Activated T-cell treated with anti-CD3 and anti-CD28 coated beads, Interleukin-2, amount 50 U/mL, for 72 hours (primary cell): ENCODE measurements at regions not wholly inside any gene's neighbourhood (a gene's known extent, or its start where the extent isn't known, plus 50 kb on each side); places are given as distances from the start of the nearest gene placed in this dataset.
A peak's percentile ranks its signal among the peaks of the same experiment; 100 is the strongest.

ENCODE experiments used
- ATAC-seq, 2 donors: fragments of 150-1000 bp; cut with Tn5 transposase; replicated peaks in 1 of 2; 2 replicates each; pipeline ENCODE4 v1.10.0; 2021; ENCODE audit warnings: moderate library complexity in 2 of 2, mild to moderate bottlenecking in 1 of 2
- DNase-seq, 2 donors: peaks; one replicate each; pipeline ENCODE4 v3.0.0; 2021 to 2022; ENCODE audit warnings: mixed read lengths in 1 of 2
- H3K27ac Mint-ChIP-seq: one replicate; pipeline ENCODE4 v1.8.0; 2022; ENCODE audit warnings: mild to moderate bottlenecking, moderate library complexity, mixed read lengths
- H3K27me3 Mint-ChIP-seq: one replicate; pipeline ENCODE4 v1.8.0; 2022; ENCODE audit warnings: low read depth, mixed read lengths
- H3K36me3 Mint-ChIP-seq, 2 donors: one replicate each; pipeline ENCODE4 v1.8.0; 2022; ENCODE audit warnings: mixed read lengths in 2 of 2, mild to moderate bottlenecking in 1 of 2; ENCODE audit not compliant: insufficient read depth in 2 of 2
- H3K4me1 Mint-ChIP-seq: one replicate; pipeline ENCODE4 v1.8.0; 2022; ENCODE audit warnings: low read depth, mixed read lengths
- H3K4me3 Mint-ChIP-seq, 2 donors: one replicate each; pipeline ENCODE4 v1.8.0; 2022; ENCODE audit warnings: mild to moderate bottlenecking in 2 of 2, mixed read lengths in 2 of 2, moderate library complexity in 2 of 2
- H3K9me3 Mint-ChIP-seq, 2 donors: one replicate each; pipeline ENCODE4 v1.8.0; 2022; ENCODE audit warnings: mixed read lengths in 2 of 2

GRCh38 chr5:168195110-168195509 is 96.3 kb upstream of the WWC1 start:
- no peak overlapping the region for H3K4me3 Mint-ChIP-seq
- DNase-seq, result no peak
- H3K27me3 Mint-ChIP-seq, result no peaks in the 10 kb centered on the region
- no peak overlapping the region for H3K27ac Mint-ChIP-seq
- H3K9me3 Mint-ChIP-seq, result no peaks in the 10 kb centered on the region
- H3K4me1 Mint-ChIP-seq, result no peaks in the 10 kb centered on the region
- H3K36me3 Mint-ChIP-seq, result no peaks in the 10 kb centered on the region
- ATAC-seq, result no peak

- H3K4me3 Mint-ChIP-seq, result no peak overlapping the region
- no peaks in the 10 kb centered on the region for H3K9me3 Mint-ChIP-seq
- ATAC-seq (no peak), DNase-seq (no peak)
- no peaks in the 10 kb centered on the region for H3K4me1 Mint-ChIP-seq
- H3K36me3 Mint-ChIP-seq, result no peaks in the 10 kb centered on the region
- H3K27ac Mint-ChIP-seq, result no peak overlapping the region
- no peaks in the 10 kb centered on the region for H3K27me3 Mint-ChIP-seq
Measured at GRCh38 chr5:168198359-168198758, 93.1 kb upstream of the WWC1 start.

- no peaks in the 10 kb centered on the region for H3K4me1 Mint-ChIP-seq
- DNase-seq (no peak), ATAC-seq (no peak)
- no peak overlapping the region for H3K27ac Mint-ChIP-seq
- H3K4me3 Mint-ChIP-seq, result no peak overlapping the region
- no peaks in the 10 kb centered on the region for H3K36me3 Mint-ChIP-seq
- H3K27me3 Mint-ChIP-seq, result peaks cover 10% of the 10 kb centered on the region
- no peaks in the 10 kb centered on the region for H3K9me3 Mint-ChIP-seq
Measured at GRCh38 chr5:168202996-168203395, 88.4 kb upstream of the WWC1 start.

- ATAC-seq (no peak), DNase-seq (no peak)
- Mint-ChIP-seq H3K27me3 (peaks cover 10% of the 10 kb centered on the region), H3K4me1 (no peaks in the 10 kb centered on the region), H3K36me3 (no peaks in the 10 kb centered on the region), H3K4me3 (no peak overlapping the region), H3K27ac (no peak overlapping the region), H3K9me3 (no peaks in the 10 kb centered on the region)
Measured at GRCh38 chr5:168204165-168204564, 87.3 kb upstream of the WWC1 start.

- DNase-seq (no peak), ATAC-seq (no peak)
- no peaks in the 10 kb centered on the region for H3K9me3 Mint-ChIP-seq
- H3K4me3 Mint-ChIP-seq, result no peak overlapping the region
- no peaks in the 10 kb centered on the region for H3K4me1 Mint-ChIP-seq
- H3K27me3 Mint-ChIP-seq, result peaks cover 16% of the 10 kb centered on the region
- no peak overlapping the region for H3K27ac Mint-ChIP-seq
- no peaks in the 10 kb centered on the region for H3K36me3 Mint-ChIP-seq
Measured at GRCh38 chr5:168207450-168208029, 83.9 kb upstream of the WWC1 start.

GRCh38 chr5:168209244-168209995 is 82.0 kb upstream of the WWC1 start:
- no peak overlapping the region for H3K27ac Mint-ChIP-seq
- H3K4me3 Mint-ChIP-seq, result no peak overlapping the region
- DNase-seq (no peak), ATAC-seq (no peak)
- peaks cover 16% of the 10 kb centered on the region for H3K27me3 Mint-ChIP-seq
- H3K4me1 Mint-ChIP-seq, result no peaks in the 10 kb centered on the region
- no peaks in the 10 kb centered on the region for H3K36me3 Mint-ChIP-seq
- no peaks in the 10 kb centered on the region for H3K9me3 Mint-ChIP-seq

GRCh38 chr5:168209997-168210396 is 81.4 kb upstream of the WWC1 start:
- ATAC-seq (no peak), DNase-seq (no peak)
- H3K36me3 Mint-ChIP-seq, result no peaks in the 10 kb centered on the region
- peaks cover 16% of the 10 kb centered on the region for H3K27me3 Mint-ChIP-seq
- no peak overlapping the region for H3K27ac Mint-ChIP-seq
- no peaks in the 10 kb centered on the region for H3K4me1 Mint-ChIP-seq
- H3K9me3 Mint-ChIP-seq, result no peaks in the 10 kb centered on the region
- no peak overlapping the region for H3K4me3 Mint-ChIP-seq

- ATAC-seq (no peak), DNase-seq (no peak)
- no peak overlapping the region for H3K4me3 Mint-ChIP-seq
- H3K36me3 Mint-ChIP-seq, result no peaks in the 10 kb centered on the region
- no peaks in the 10 kb centered on the region for H3K4me1 Mint-ChIP-seq
- peaks cover 6% of the 10 kb centered on the region for H3K27me3 Mint-ChIP-seq
- H3K27ac Mint-ChIP-seq, result no peak overlapping the region
- no peaks in the 10 kb centered on the region for H3K9me3 Mint-ChIP-seq
Measured at GRCh38 chr5:168211245-168211644, 80.2 kb upstream of the WWC1 start.

GRCh38 chr5:168211936-168212335 is 79.5 kb upstream of the WWC1 start:
- no peak for DNase-seq
- Mint-ChIP-seq H3K4me3 (no peak overlapping the region), H3K27ac (no peak overlapping the region), H3K36me3 (no peaks in the 10 kb centered on the region), H3K27me3 (peaks cover 6% of the 10 kb centered on the region), H3K4me1 (no peaks in the 10 kb centered on the region), H3K9me3 (no peaks in the 10 kb centered on the region)
- no peak for ATAC-seq

GRCh38 chr5:168214071-168214470 is 77.4 kb upstream of the WWC1 start:
- Mint-ChIP-seq H3K9me3 (no peaks in the 10 kb centered on the region), H3K27me3 (peaks cover 6% of the 10 kb centered on the region), H3K4me3 (no peak overlapping the region), H3K36me3 (no peaks in the 10 kb centered on the region), H3K4me1 (no peaks in the 10 kb centered on the region), H3K27ac (no peak overlapping the region)
- DNase-seq (no peak), ATAC-seq (peak in 1 of 2 donors; percentile 30)

GRCh38 chr5:168214886-168215285 is 76.6 kb upstream of the WWC1 start:
- Mint-ChIP-seq H3K27ac (no peak overlapping the region), H3K4me1 (no peaks in the 10 kb centered on the region), H3K4me3 (no peak overlapping the region), H3K9me3 (no peaks in the 10 kb centered on the region), H3K27me3 (peaks cover 4% of the 10 kb centered on the region), H3K36me3 (no peaks in the 10 kb centered on the region)
- ATAC-seq (no peak), DNase-seq (no peak)

GRCh38 chr5:168215646-168216045 is 75.8 kb upstream of the WWC1 start:
- Mint-ChIP-seq H3K27ac (no peak overlapping the region), H3K36me3 (no peaks in the 10 kb centered on the region), H3K9me3 (no peaks in the 10 kb centered on the region), H3K4me1 (no peaks in the 10 kb centered on the region), H3K27me3 (no peaks in the 10 kb centered on the region), H3K4me3 (no peak overlapping the region)
- DNase-seq (no peak), ATAC-seq (no peak)

- ATAC-seq, result no peak
- H3K27ac Mint-ChIP-seq, result no peak overlapping the region
- H3K4me1 Mint-ChIP-seq, result no peaks in the 10 kb centered on the region
- no peak for DNase-seq
- H3K36me3 Mint-ChIP-seq, result no peaks in the 10 kb centered on the region
- H3K27me3 Mint-ChIP-seq, result peaks cover 2% of the 10 kb centered on the region
- H3K4me3 Mint-ChIP-seq, result no peak overlapping the region
- no peaks in the 10 kb centered on the region for H3K9me3 Mint-ChIP-seq
Measured at GRCh38 chr5:168216989-168217388, 74.5 kb upstream of the WWC1 start.

- Mint-ChIP-seq H3K27me3 (peaks cover 7% of the 10 kb centered on the region), H3K27ac (no peak overlapping the region), H3K9me3 (no peaks in the 10 kb centered on the region), H3K4me1 (no peaks in the 10 kb centered on the region), H3K36me3 (no peaks in the 10 kb centered on the region), H3K4me3 (no peak overlapping the region)
- DNase-seq, result no peak
- ATAC-seq, result no peak
Measured at GRCh38 chr5:168217497-168217896, 73.9 kb upstream of the WWC1 start.
